ENCODE measurements at regions not wholly inside any gene's neighbourhood (a gene's known extent, or its start where the extent isn't known, plus 50 kb on each side); places are given as distances from the start of the nearest gene placed in this dataset.

DNA sequence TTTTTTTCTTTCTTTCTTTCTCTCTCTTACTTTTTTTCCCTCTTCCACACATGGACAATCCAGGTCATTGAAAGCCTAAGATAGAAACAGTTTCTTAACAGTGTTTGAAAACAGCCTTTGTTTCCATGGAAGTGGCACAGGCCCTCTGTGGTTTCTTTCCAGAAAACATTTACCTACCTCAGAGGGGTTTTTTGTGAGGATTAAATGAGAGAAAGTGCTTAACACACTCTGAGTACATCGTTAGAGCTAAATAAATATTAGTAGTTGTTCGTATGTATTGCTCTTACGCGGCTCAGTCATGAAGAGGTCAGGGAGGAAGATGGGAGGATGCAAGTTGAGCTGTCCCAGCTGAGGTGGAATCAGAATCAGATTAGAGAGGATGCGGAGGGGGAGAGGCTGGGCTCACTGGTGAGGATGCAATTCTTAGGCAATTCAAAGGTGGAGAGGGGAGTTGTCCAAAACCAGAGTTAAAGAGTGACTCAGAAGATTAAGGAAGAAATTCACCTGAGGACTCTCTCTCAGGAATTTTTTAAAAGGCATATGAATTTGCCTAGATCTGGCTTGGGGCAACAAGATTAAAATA, 345.4 kb downstream of the PMP22 start:
- no peak overlapping the region for H3K4me3 ChIP-seq (ENCODE audit: control insufficient read depth, low read depth, low read length)
- TF ChIP-seq, protein P1, sequence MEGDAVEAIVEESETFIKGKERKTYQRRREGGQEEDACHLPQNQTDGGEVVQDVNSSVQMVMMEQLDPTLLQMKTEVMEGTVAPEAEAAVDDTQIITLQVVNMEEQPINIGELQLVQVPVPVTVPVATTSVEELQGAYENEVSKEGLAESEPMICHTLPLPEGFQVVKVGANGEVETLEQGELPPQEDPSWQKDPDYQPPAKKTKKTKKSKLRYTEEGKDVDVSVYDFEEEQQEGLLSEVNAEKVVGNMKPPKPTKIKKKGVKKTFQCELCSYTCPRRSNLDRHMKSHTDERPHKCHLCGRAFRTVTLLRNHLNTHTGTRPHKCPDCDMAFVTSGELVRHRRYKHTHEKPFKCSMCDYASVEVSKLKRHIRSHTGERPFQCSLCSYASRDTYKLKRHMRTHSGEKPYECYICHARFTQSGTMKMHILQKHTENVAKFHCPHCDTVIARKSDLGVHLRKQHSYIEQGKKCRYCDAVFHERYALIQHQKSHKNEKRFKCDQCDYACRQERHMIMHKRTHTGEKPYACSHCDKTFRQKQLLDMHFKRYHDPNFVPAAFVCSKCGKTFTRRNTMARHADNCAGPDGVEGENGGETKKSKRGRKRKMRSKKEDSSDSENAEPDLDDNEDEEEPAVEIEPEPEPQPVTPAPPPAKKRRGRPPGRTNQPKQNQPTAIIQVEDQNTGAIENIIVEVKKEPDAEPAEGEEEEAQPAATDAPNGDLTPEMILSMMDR (IDR thresholded peaks at IDR 0.05; ENCODE audit: control insufficient read depth, insufficient read depth, low read depth, low read length, missing control alignments), result no peak
- DNase-seq (ENCODE audit: low read depth), result no peak

DNA sequence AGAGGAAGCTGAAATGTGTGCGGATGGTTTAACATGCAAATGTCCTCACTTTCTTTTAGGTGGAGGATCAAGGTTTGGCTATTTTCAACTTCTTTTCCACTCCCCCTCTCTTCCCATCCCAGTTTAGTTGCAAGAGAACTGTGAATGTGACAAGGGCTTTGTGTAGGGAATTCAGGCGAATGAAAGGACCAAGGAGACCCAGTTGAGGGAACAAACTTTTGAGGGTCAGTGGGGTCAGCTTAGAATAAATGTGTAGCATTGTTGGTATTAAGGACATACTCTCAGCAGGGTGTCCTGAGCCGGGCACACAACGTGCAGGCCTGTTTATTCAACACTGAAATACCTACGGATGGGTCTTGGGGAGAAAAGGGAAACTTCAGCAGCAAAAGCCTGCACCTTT, 346.0 kb downstream of the PMP22 start:
- H3K4me3 ChIP-seq (ENCODE audit: control insufficient read depth, low read depth, low read length), result no peak overlapping the region
- DNase-seq (ENCODE audit: low read depth), result no peak
- TF ChIP-seq, protein P1 (IDR thresholded peaks at IDR 0.05; ENCODE audit: control insufficient read depth, insufficient read depth, low read depth, low read length, missing control alignments), result no peak

DNA sequence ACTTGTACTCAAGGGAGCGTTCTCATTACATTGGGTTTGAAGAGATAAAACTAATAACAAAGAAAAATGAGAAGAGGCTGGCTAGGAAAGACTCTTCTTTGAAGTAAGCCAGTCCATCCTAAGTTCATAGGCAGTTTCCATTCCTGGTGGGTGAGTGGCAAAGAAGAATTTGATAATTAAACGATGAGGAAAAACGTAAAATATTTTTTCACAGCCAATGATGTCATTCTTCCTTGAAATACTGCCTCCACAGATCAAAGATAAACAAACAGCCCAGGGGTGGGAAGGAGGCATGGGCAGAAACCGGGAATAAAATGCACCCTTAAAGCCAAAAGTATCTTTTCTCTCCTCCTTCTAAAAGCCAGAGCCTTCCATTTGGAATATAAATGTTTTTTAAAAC, 346.6 kb downstream of the PMP22 start:
- no peak for DNase-seq (ENCODE audit: low read depth)
- TF ChIP-seq, protein P1 (IDR thresholded peaks at IDR 0.05; ENCODE audit: control insufficient read depth, insufficient read depth, low read depth, low read length, missing control alignments), result no peak
- no peak overlapping the region for H3K4me3 ChIP-seq (ENCODE audit: control insufficient read depth, low read depth, low read length)

DNA sequence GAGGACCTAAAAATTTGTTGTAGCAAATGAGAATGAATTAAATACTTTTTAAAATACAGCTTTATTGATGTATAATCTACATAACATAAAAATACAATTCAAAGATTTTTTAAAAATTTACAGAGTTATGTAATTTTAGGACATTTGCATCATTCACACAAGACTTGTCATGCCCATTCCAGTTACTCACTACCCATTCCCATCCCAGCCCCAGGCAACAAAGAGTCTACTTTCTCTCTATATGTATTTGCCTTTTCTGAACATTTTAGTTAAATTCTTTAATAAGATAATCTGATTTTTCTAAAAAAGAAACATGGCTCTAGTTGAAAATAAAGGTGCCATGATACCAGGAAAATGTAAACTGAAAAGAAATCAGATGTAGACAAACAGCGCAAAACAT, 354.2 kb downstream of the PMP22 start:
- no peak overlapping the region for H3K4me3 ChIP-seq (ENCODE audit: control insufficient read depth, low read depth, low read length)
- no peak for DNase-seq (ENCODE audit: low read depth)
- TF ChIP-seq, protein P1 (IDR thresholded peaks at IDR 0.05; ENCODE audit: control insufficient read depth, insufficient read depth, low read depth, low read length, missing control alignments), result no peak

DNA sequence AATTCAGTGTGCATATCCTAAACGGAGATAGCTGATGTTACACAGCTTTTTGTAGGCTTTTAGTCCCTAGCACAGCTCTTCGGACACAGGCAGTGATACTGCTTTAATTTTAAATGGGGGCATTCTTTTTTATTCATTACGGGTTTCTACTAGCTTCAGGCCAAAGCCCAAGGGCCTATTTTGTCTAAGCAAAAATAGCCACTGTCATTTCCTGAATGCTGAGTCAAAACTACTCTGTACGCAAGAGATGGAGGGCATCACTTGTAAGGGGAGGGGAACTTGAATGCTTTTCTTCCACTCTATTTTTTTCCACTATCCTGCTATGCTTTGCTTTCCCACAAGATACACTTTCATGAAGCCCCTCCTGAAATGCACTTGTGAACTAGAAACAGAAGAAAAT, 360.7 kb downstream of the PMP22 start:
- no peak overlapping the region for H3K4me3 ChIP-seq (ENCODE audit: control insufficient read depth, low read depth, low read length)
- TF ChIP-seq, protein P1 (IDR thresholded peaks at IDR 0.05; ENCODE audit: control insufficient read depth, insufficient read depth, low read depth, low read length, missing control alignments), result no peak
- DNase-seq (ENCODE audit: low read depth), result no peak

DNA sequence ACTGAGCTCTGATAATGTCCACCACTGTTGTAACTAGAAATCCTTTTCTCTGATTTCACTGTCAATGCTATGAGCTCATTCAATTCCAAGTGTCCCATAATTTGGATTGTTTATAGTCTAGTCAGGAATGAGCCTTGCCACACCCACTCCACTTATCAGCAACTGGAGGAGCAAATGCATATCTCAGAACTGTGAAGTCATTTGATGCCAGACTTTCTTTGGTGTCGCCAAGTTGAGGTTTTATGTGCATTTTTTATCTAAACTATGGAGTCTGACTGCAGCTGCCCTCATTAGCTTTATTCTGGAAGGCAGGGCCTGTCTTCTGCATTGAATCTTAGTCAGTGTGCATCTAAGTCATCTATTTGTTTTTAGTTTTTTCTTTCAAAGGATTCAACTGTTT, 361.3 kb downstream of the PMP22 start:
- no peak for DNase-seq (ENCODE audit: low read depth)
- TF ChIP-seq, protein P1 (IDR thresholded peaks at IDR 0.05; ENCODE audit: control insufficient read depth, insufficient read depth, low read depth, low read length, missing control alignments), result no peak
- no peak overlapping the region for H3K4me3 ChIP-seq (ENCODE audit: control insufficient read depth, low read depth, low read length)

DNA sequence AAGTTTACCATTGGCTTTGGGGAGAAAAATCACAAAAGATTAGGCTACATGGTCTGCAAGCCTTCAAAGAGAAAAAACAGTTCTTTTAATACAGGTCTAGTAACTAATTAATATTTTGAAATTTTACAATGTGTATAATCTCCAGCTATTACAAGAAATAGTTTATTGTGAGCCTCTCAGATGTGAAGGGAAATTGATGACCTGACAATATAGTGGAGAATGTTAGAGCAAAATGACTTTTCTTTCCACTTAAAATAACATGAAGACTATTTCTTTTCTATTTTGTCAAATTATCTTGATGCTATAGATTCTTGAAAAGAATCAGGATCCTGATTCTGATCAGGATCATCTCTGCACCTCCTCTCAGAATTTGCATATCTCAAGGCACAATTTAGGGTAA, 362.3 kb downstream of the PMP22 start:
- TF ChIP-seq, protein P1 (IDR thresholded peaks at IDR 0.05; ENCODE audit: control insufficient read depth, insufficient read depth, low read depth, low read length, missing control alignments), result no peak
- H3K4me3 ChIP-seq (ENCODE audit: control insufficient read depth, low read depth, low read length), result no peak overlapping the region
- DNase-seq (ENCODE audit: low read depth), result no peak
